ENCODE measurements at regions not wholly inside any gene's neighbourhood (a gene's known extent, or its start where the extent isn't known, plus 50 kb on each side); places are given as distances from the start of the nearest gene placed in this dataset.
"Not testable (repeated sequence)": the region's sequence is repeated elsewhere in the genome, so short reads cannot be mapped to it uniquely, and the experiment has no call there.

DNA sequence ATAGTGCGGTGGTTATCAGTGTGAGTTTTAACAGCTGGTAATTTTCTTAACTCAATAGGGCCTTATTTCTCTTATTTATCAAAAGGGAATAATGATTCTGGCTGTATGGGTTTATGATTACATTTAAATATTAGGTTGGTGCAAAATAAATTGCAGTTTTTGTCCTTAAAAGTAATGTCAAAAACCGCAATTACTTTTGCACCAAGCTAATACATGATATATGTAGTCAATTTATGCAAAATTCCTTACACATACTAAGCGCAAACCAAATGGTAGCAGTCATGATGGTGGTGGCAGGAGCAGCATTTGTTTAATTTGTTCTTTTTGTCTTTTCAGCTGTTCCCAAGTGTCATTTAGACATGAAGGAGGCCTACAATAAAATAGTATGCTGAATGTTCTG, 1777.1 kb downstream of the OLFM4 start:
- no peak overlapping the region for H3K27ac ChIP-seq
- ChIA-PET POLR2A (ENCODE audit: low non-redundant PET) (no interaction called here), CTCF (no interaction called here)
- DNase-seq (ENCODE audit: low spot score), result no peak
- TF ChIP-seq CTCF (conservative IDR thresholded peaks at IDR 0.05; ENCODE audit: low read depth), result no peak

- H3K27ac ChIP-seq; POLR2A ChIA-PET (ENCODE audit: low non-redundant PET); DNase-seq (ENCODE audit: low spot score): not testable (repeated sequence)
- CTCF ChIA-PET, result interaction anchor here (0.7 to 0.8 kb wide), 2 partner anchors 15 to 491 kb away, joined by 3 to 4 read pairs; no protein-coding TSS in a partner anchor
Observed at GRCh38 chr13:54821938-54822470, 1793.4 kb downstream of the OLFM4 start.

DNA sequence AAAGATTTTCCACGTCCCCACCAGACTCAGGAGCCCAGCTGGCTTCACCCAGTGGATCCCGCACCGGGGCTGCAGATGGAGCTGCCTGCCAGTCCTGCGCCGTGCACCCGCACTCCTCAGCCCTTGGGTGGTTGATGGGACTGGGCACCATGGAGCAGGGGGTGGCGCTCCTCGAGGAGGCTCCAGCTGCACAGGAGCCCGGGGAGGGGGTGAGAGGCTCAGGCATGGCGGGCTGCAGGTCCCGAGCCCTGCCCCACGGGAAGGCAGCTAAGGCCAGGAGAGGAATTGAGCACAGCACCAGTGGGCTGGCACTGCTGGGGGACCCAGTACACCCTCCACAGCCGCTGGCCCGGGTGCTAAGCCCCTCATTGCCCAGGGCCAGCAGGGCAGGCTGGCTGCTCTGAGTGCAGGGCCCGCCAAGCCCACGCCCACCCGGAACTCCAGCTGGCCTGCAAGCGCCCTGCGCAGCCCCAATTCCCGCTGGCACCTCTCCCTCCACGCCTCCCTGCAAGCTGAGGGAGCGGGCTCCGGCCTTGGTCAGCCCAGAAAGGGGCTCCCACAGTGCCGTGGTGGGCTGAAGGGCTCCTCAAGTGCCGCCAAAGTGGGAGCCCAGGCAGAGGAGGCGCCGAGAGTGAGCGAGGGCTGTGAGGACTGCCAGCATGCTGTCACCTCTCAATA, 1800.9 kb downstream of the OLFM4 start:
- H3K27ac ChIP-seq; POLR2A ChIA-PET (ENCODE audit: low non-redundant PET); CTCF ChIA-PET; DNase-seq (ENCODE audit: low spot score): not testable (repeated sequence)

DNA sequence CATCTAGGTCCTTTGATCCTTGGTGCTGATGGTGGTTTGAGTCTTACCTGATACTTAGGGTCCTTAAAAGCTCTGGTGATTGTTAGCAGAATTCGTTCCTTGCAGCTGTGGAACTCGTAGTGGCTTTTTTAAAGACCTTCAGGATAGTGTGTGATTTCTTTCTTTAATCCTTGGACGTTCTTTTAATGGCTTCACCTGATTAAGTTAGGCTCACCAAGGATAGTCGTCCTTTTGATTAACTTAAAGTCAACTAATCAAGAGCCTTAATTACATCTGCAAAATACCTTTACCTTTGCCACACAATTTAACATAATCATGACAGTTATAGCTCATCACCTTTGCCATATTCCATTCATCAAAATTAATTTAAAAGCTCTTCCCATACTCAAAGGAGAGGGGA, 1807.7 kb downstream of the OLFM4 start:
- CTCF ChIA-PET, result interaction anchor here (0.5 to 0.7 kb wide), 2 partner anchors 14 to 98 kb away, joined by 3 to 8 read pairs; no protein-coding TSS in a partner anchor
- H3K27ac ChIP-seq, result no peak overlapping the region
- POLR2A ChIA-PET (ENCODE audit: low non-redundant PET), result no interaction called here
- DNase-seq (ENCODE audit: low spot score), result no peak
- no peak for TF ChIP-seq CTCF (conservative IDR thresholded peaks at IDR 0.05; ENCODE audit: low read depth)

GRCh38 chr13:54841682-54842081, 1813.1 kb downstream of the OLFM4 start:
- no peak for TF ChIP-seq CTCF (conservative IDR thresholded peaks at IDR 0.05; ENCODE audit: low read depth)
- POLR2A ChIA-PET (ENCODE audit: low non-redundant PET), result no interaction called here
- DNase-seq (ENCODE audit: low spot score), result no peak
- no peak overlapping the region for H3K27ac ChIP-seq
- CTCF ChIA-PET, result no interaction called here

GRCh38 chr13:54845351-54845965, 1816.8 kb downstream of the OLFM4 start:
- CTCF ChIA-PET, result no interaction called here
- DNase-seq (ENCODE audit: low spot score), result no peak
- H3K27ac ChIP-seq, result no peak overlapping the region
- POLR2A ChIA-PET (ENCODE audit: low non-redundant PET), result no interaction called here
- TF ChIP-seq CTCF (conservative IDR thresholded peaks at IDR 0.05; ENCODE audit: low read depth), result no peak

- DNase-seq (ENCODE audit: low spot score), result no peak
- ChIA-PET POLR2A (ENCODE audit: low non-redundant PET) (no interaction called here), CTCF (interaction anchor here (0.6 to 0.8 kb wide), 2 partner anchors 10 to 341 kb away, joined by 3 to 4 read pairs; no protein-coding TSS in a partner anchor)
- no peak for TF ChIP-seq CTCF (conservative IDR thresholded peaks at IDR 0.05; ENCODE audit: low read depth)
- H3K27ac ChIP-seq, result no peak overlapping the region
Observed at GRCh38 chr13:54852831-54853230, 1824.2 kb downstream of the OLFM4 start.

Measured in RWPE1 (cell line).